Suprapubic skin (tissue), 4 donors: ENCODE measurements at regions not wholly inside any gene's neighbourhood (a gene's known extent, or its start where the extent isn't known, plus 50 kb on each side); places are given as distances from the start of the nearest gene placed in this dataset.

Experiments
- DNase-seq, 2 donors: peaks; one replicate each; pipeline ENCODE4 v3.0.0-alpha.2; 2019; ENCODE audit warnings: low spot score in 2 of 2
- H3K27ac ChIP-seq: fragments of 200-600 bp; sonication (generic); one replicate; pipeline ENCODE4 v1.5.1; 2019
- H3K27me3 ChIP-seq: fragments of 200-600 bp; sonication (generic); one replicate; pipeline ENCODE4 v1.5.1; 2019
- H3K36me3 ChIP-seq: fragments of 200-600 bp; sonication (generic); one replicate; pipeline ENCODE4 v1.5.1; 2019
- H3K4me1 ChIP-seq: fragments of 200-600 bp; sonication (generic); one replicate; pipeline ENCODE4 v1.5.1; 2019
- H3K4me3 ChIP-seq: fragments of 200-600 bp; sonication (generic); one replicate; pipeline ENCODE4 v1.5.1; 2019; ENCODE audit warnings: mild to moderate bottlenecking
- H3K9me3 ChIP-seq: fragments of 200-600 bp; sonication (generic); one replicate; pipeline ENCODE4 v1.5.1; 2019
- EP300 ChIP-seq: sonication (generic); formaldehyde crosslinking; IDR thresholded peaks from one replicate; pipeline ENCODE4 v1.6.1; 2017; ENCODE audit warnings: antibody characterized with exemption
- POLR2A ChIP-seq, 2 donors: fragments of 450-650 bp; IDR thresholded peaks; one replicate each; pipeline ENCODE4 v1.6.1; 2017; ENCODE audit warnings: antibody characterized with exemption in 2 of 2, mild to moderate bottlenecking in 2 of 2, moderate library complexity in 2 of 2
- POLR2AphosphoS5 ChIP-seq, 3 donors: sonication (generic); formaldehyde crosslinking; IDR thresholded peaks; one replicate each; pipeline ENCODE4 v1.6.1; 2017; ENCODE audit warnings: antibody characterized with exemption in 3 of 3
- WGBS: methylation state at CpG from one replicate; pipeline ENCODE4 v1.1.5; 2018; 5-methylcytosine and 5-hydroxymethylcytosine counted together
- TF ChIP-seq, protein P1 (sequence below), 2 donors: fragments of 200-600 bp in 1 of 2; fragments of 450-650 bp in 1 of 2; sonication (generic) in 1 of 2; IDR thresholded peaks; one replicate each; pipeline ENCODE4 v1.5.1; 2016 to 2019; ENCODE audit warnings: antibody characterized with exemption in 2 of 2, mild to moderate bottlenecking in 1 of 2, moderate library complexity in 1 of 2

DNA sequence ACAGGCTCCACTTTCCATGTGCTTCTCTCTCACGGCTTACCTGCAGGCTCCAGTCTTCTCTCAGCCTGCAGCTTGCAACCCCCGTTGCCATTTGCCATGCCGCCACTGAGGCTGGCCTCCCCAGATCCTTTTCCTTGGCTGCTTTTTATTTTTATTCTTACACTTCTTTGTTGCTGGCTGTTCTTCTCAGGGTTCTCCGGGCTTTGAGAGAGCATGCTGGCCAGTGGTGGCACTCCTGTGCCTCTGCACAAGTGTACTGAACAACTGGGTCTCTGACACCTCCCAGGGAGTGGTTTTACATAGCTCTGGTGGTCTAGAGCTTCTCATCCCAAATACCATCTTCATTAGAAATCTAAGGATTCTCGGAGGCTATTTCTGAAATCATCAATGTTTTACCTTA is 241.7 kb upstream of the MTNR1B start:
- TF ChIP-seq, protein P1, sequence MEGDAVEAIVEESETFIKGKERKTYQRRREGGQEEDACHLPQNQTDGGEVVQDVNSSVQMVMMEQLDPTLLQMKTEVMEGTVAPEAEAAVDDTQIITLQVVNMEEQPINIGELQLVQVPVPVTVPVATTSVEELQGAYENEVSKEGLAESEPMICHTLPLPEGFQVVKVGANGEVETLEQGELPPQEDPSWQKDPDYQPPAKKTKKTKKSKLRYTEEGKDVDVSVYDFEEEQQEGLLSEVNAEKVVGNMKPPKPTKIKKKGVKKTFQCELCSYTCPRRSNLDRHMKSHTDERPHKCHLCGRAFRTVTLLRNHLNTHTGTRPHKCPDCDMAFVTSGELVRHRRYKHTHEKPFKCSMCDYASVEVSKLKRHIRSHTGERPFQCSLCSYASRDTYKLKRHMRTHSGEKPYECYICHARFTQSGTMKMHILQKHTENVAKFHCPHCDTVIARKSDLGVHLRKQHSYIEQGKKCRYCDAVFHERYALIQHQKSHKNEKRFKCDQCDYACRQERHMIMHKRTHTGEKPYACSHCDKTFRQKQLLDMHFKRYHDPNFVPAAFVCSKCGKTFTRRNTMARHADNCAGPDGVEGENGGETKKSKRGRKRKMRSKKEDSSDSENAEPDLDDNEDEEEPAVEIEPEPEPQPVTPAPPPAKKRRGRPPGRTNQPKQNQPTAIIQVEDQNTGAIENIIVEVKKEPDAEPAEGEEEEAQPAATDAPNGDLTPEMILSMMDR (IDR thresholded peaks at IDR 0.05), result no peak
- TF ChIP-seq POLR2A (IDR thresholded peaks at IDR 0.05) (no peak), EP300 (no peak), POLR2AphosphoS5 (IDR thresholded peaks at IDR 0.05) (no peak)
- WGBS, result 90% methylated on average over 5 of the region's 5 CpGs
- Histone ChIP-seq H3K27ac (no peak overlapping the region), H3K4me1 (no peaks in the 10 kb centered on the region), H3K9me3 (no peaks in the 10 kb centered on the region), H3K36me3 (no peaks in the 10 kb centered on the region), H3K27me3 (no peaks in the 10 kb centered on the region), H3K4me3 (no peak overlapping the region)
- DNase-seq, result no peak

DNA sequence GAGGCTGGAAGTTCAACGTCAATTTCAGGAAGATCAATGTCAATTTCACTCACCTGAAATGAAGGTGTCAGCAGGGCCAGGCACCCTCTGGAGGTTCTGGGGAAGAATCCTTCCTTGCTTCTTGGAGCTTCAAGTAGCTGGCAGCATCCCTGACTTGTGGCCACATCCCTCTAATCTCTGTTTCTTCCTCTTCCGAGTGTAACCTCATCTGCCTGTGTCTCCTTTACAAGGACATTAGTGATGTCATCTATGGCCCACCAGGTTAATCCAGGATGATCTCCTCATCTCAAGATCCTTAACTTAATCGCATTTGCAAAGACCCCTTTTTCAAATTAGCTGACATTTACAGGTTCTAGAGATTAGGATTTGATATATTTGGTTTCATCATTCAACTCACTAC is 240.8 kb upstream of the MTNR1B start:
- H3K9me3 ChIP-seq, result no peaks in the 10 kb centered on the region
- no peak for DNase-seq
- H3K27ac ChIP-seq, result no peak overlapping the region
- H3K4me1 ChIP-seq, result no peaks in the 10 kb centered on the region
- TF ChIP-seq EP300 (no peak), POLR2AphosphoS5 (IDR thresholded peaks at IDR 0.05) (no peak), POLR2A (IDR thresholded peaks at IDR 0.05) (no peak)
- TF ChIP-seq, protein P1 (IDR thresholded peaks at IDR 0.05), result no peak
- H3K27me3 ChIP-seq, result no peaks in the 10 kb centered on the region
- H3K36me3 ChIP-seq, result no peaks in the 10 kb centered on the region
- no peak overlapping the region for H3K4me3 ChIP-seq
- 79% methylated on average over 3 of the region's 3 CpGs for WGBS

- H3K27ac ChIP-seq, result no peak overlapping the region
- 44% methylated on average over 1 of the region's 1 CpG for WGBS
- no peaks in the 10 kb centered on the region for H3K9me3 ChIP-seq
- H3K36me3 ChIP-seq, result no peaks in the 10 kb centered on the region
- H3K27me3 ChIP-seq, result no peaks in the 10 kb centered on the region
- TF ChIP-seq EP300 (no peak), POLR2AphosphoS5 (IDR thresholded peaks at IDR 0.05) (no peak)
- TF ChIP-seq, protein P1 (IDR thresholded peaks at IDR 0.05), result no peak
- no peaks in the 10 kb centered on the region for H3K4me1 ChIP-seq
- H3K4me3 ChIP-seq, result no peak overlapping the region
- DNase-seq, result no peak
Observed at GRCh38 chr11:92735039-92735438, 234.4 kb upstream of the MTNR1B start.

DNA sequence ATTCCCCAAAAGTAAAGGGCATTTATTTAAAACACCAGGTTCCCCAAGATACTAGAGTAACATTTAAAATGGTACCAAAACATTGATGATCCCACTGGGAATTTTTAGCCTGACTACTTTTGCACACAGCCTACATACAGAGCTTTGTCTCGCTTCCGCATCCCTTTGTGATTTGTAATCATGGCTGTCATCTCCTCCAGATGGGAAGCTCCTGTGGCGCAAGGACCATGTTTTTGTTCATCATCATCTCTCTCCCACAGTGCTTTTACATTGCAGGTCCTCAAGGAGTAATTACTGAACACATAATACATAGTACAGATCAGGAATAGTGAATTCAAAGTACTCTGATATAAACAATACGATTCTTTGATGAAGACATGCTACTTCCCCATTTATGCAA is 231.2 kb upstream of the MTNR1B start:
- H3K4me3 ChIP-seq, result no peak overlapping the region
- no peak overlapping the region for H3K27ac ChIP-seq
- no peaks in the 10 kb centered on the region for H3K9me3 ChIP-seq
- no peaks in the 10 kb centered on the region for H3K4me1 ChIP-seq
- H3K36me3 ChIP-seq, result no peaks in the 10 kb centered on the region
- WGBS, result 83% methylated on average over 4 of the region's 4 CpGs
- DNase-seq, result no peak
- TF ChIP-seq, protein P1 (IDR thresholded peaks at IDR 0.05), result no peak
- TF ChIP-seq POLR2A (IDR thresholded peaks at IDR 0.05) (no peak), POLR2AphosphoS5 (IDR thresholded peaks at IDR 0.05) (no peak), EP300 (no peak)
- H3K27me3 ChIP-seq, result no peaks in the 10 kb centered on the region

- no peak for DNase-seq
- Histone ChIP-seq H3K27me3 (no peaks in the 10 kb centered on the region), H3K4me3 (no peak overlapping the region), H3K9me3 (no peaks in the 10 kb centered on the region), H3K36me3 (no peaks in the 10 kb centered on the region), H3K4me1 (no peaks in the 10 kb centered on the region), H3K27ac (no peak overlapping the region)
- TF ChIP-seq EP300, result no peak
- no peak for TF ChIP-seq POLR2AphosphoS5 (IDR thresholded peaks at IDR 0.05)
- TF ChIP-seq POLR2A (IDR thresholded peaks at IDR 0.05), result no peak
- TF ChIP-seq, protein P1 (IDR thresholded peaks at IDR 0.05), result no peak
Observed at GRCh38 chr11:92739041-92739440, 230.4 kb upstream of the MTNR1B start.
